ENCODE measurements at regions not wholly inside any gene's neighbourhood (a gene's known extent, or its start where the extent isn't known, plus 50 kb on each side); places are given as distances from the start of the nearest gene placed in this dataset.

DNA sequence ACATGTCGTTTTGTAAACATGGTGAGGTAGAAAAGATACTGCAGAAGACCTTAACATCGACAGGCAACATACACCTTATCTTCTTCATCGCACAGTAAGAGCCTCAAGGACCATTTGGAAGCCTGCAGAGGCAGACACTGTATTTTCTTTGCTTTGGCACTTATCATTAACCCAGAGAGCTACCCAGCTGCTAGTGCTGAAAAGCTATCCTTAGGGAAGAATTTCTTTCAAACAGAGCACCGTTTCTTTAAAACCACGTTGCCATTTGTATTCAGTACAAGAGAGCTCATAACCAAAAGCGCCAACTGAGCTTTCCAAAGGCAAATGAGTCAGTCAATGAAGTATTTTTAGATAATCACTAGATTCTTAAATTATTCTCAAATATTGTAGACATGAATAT is 306.6 kb downstream of the EPM2A start:
- Mint-ChIP-seq H3K27ac (no peak overlapping the region), H3K9me3 (peaks cover 4% of the 10 kb centered on the region), H3K36me3 (ENCODE audit: low read depth) (no peaks in the 10 kb centered on the region), H3K27me3 (ENCODE audit: insufficient read depth) (no peaks in the 10 kb centered on the region), H3K4me3 (no peak overlapping the region), H3K4me1 (ENCODE audit: low read depth) (no peaks in the 10 kb centered on the region)
- intact Hi-C loops (cut with micrococcal nuclease) = no loop called here
- DNase-seq (ENCODE audit: low spot score) = no peak

GRCh38 chr6:145442110-145442509 is 293.2 kb downstream of the EPM2A start:
- peaks cover 33% of the 10 kb centered on the region for H3K9me3 Mint-ChIP-seq
- H3K4me3 Mint-ChIP-seq = no peak overlapping the region
- no peaks in the 10 kb centered on the region for H3K36me3 Mint-ChIP-seq (ENCODE audit: low read depth)
- H3K27ac Mint-ChIP-seq = no peak overlapping the region
- no peak for DNase-seq (ENCODE audit: low spot score)
- H3K4me1 Mint-ChIP-seq (ENCODE audit: low read depth) = no peaks in the 10 kb centered on the region
- no peaks in the 10 kb centered on the region for H3K27me3 Mint-ChIP-seq (ENCODE audit: insufficient read depth)
- intact Hi-C loops (cut with micrococcal nuclease) = no loop called here

GRCh38 chr6:145445674-145446073 is 289.6 kb downstream of the EPM2A start:
- no peaks in the 10 kb centered on the region for H3K36me3 Mint-ChIP-seq (ENCODE audit: low read depth)
- no peak overlapping the region for H3K4me3 Mint-ChIP-seq
- H3K9me3 Mint-ChIP-seq = peaks cover 33% of the 10 kb centered on the region
- intact Hi-C loops (cut with micrococcal nuclease) = no loop called here
- H3K4me1 Mint-ChIP-seq (ENCODE audit: low read depth) = no peaks in the 10 kb centered on the region
- no peak overlapping the region for H3K27ac Mint-ChIP-seq
- DNase-seq (ENCODE audit: low spot score) = no peak
- H3K27me3 Mint-ChIP-seq (ENCODE audit: insufficient read depth) = no peaks in the 10 kb centered on the region

DNA sequence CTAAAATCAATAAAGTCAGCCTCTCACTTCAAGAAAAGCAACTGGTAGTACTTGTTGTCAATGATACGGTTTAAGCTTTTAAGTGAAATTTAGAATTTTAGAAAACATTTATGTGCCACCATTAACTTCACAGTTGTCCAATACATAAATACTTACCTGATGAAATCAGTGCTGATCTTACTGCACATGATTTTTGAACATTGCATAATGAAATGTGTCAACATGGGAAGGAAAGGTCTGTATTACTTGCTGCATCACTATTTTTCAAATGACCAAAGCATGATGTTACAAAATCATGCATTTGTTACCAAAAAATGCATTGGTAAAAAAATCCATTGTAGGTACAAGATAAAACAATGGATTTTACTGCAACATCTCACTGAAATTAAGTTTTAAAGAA is 284.3 kb downstream of the EPM2A start:
- Mint-ChIP-seq H3K27me3 (ENCODE audit: insufficient read depth) (no peaks in the 10 kb centered on the region), H3K36me3 (ENCODE audit: low read depth) (no peaks in the 10 kb centered on the region), H3K4me3 (no peak overlapping the region), H3K4me1 (ENCODE audit: low read depth) (no peaks in the 10 kb centered on the region), H3K9me3 (peaks cover 9% of the 10 kb centered on the region), H3K27ac (no peak overlapping the region)
- intact Hi-C loops (cut with micrococcal nuclease) = no loop called here
- no peak for DNase-seq (ENCODE audit: low spot score)

GRCh38 chr6:145453376-145453775 is 281.9 kb downstream of the EPM2A start:
- intact Hi-C loops (cut with micrococcal nuclease) = no loop called here
- H3K4me3 Mint-ChIP-seq = no peak overlapping the region
- no peaks in the 10 kb centered on the region for H3K4me1 Mint-ChIP-seq (ENCODE audit: low read depth)
- no peak for DNase-seq (ENCODE audit: low spot score)
- H3K9me3 Mint-ChIP-seq = no peaks in the 10 kb centered on the region
- no peaks in the 10 kb centered on the region for H3K36me3 Mint-ChIP-seq (ENCODE audit: low read depth)
- H3K27ac Mint-ChIP-seq = no peak overlapping the region
- no peaks in the 10 kb centered on the region for H3K27me3 Mint-ChIP-seq (ENCODE audit: insufficient read depth)

DNA sequence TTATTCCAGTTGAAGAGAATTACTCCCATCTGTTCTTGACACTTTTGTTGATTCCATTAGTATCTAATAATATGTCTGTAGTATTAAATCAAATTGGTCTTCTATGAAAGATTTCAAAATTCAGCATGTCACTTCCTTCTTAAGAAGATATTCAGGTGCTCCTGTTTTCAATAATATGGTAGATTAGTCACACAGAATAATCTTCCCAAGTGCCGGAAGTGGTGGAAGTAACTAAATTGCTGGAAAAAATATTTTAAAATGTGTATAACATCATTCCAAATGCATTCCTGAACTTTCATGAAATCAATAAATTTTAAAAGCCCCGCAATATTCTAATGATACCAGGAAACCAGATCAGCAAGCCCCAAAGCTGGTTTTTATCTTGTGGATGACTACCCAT is 281.3 kb downstream of the EPM2A start:
- Mint-ChIP-seq H3K9me3 (no peaks in the 10 kb centered on the region), H3K27me3 (ENCODE audit: insufficient read depth) (no peaks in the 10 kb centered on the region), H3K36me3 (ENCODE audit: low read depth) (no peaks in the 10 kb centered on the region), H3K4me1 (ENCODE audit: low read depth) (no peaks in the 10 kb centered on the region), H3K27ac (no peak overlapping the region), H3K4me3 (no peak overlapping the region)
- no peak for DNase-seq (ENCODE audit: low spot score)
- intact Hi-C loops (cut with micrococcal nuclease) = no loop called here

GRCh38 chr6:145457556-145457955 is 277.8 kb downstream of the EPM2A start:
- Mint-ChIP-seq H3K4me1 (ENCODE audit: low read depth) (no peaks in the 10 kb centered on the region), H3K9me3 (no peaks in the 10 kb centered on the region), H3K27ac (no peak overlapping the region), H3K36me3 (ENCODE audit: low read depth) (no peaks in the 10 kb centered on the region), H3K4me3 (no peak overlapping the region), H3K27me3 (ENCODE audit: insufficient read depth) (no peaks in the 10 kb centered on the region)
- intact Hi-C loops (cut with micrococcal nuclease) = no loop called here
- DNase-seq (ENCODE audit: low spot score) = no peak

DNA sequence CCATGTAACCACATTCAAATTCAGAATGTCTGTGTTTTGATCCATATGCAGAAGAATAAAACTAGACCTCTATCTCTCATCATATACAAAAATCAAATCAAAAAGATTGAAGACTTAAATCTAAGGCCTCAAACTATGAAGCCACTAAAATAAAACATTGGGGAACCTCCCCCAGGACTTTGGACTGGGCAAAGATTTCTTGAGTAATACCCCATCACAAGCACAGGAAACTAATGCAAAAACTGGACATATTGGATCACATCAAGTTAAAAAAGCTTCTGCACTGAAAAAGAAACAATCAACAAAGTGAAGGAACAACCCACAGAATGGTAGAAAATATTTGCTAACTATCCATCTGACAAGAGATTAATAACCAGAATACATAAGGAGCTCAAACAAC is 266.8 kb downstream of the EPM2A start:
- Mint-ChIP-seq H3K27me3 (ENCODE audit: insufficient read depth) (no peaks in the 10 kb centered on the region), H3K4me3 (no peak overlapping the region), H3K36me3 (ENCODE audit: low read depth) (no peaks in the 10 kb centered on the region), H3K27ac (no peak overlapping the region), H3K9me3 (peaks cover 10% of the 10 kb centered on the region), H3K4me1 (ENCODE audit: low read depth) (no peaks in the 10 kb centered on the region)
- DNase-seq (ENCODE audit: low spot score) = no peak
- intact Hi-C loops (cut with micrococcal nuclease) = no loop called here

DNA sequence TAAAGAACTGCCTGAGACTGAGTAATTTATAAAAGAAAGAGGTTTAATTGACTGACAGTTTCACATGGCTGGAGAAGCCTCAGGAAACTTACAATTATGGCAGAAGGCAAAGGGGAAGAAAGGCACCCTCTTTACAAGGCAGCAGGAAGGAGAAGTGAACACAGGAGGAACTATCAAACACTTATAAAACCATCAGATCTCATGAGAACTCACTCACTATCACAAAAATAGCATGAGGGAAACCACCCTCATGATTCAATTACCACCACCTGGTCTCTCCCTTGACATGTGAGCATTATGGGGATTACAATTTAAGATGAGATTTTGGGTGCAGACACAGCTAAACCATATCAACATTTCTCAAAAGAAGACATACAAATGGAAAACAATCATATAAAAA is 266.3 kb downstream of the EPM2A start:
- Mint-ChIP-seq H3K9me3 (peaks cover 13% of the 10 kb centered on the region), H3K4me1 (ENCODE audit: low read depth) (no peaks in the 10 kb centered on the region), H3K27me3 (ENCODE audit: insufficient read depth) (no peaks in the 10 kb centered on the region), H3K4me3 (no peak overlapping the region), H3K27ac (no peak overlapping the region), H3K36me3 (ENCODE audit: low read depth) (no peaks in the 10 kb centered on the region)
- DNase-seq (ENCODE audit: low spot score) = no peak
- intact Hi-C loops (cut with micrococcal nuclease) = no loop called here

GRCh38 chr6:145475794-145476396 is 259.4 kb downstream of the EPM2A start:
- no peaks in the 10 kb centered on the region for H3K36me3 Mint-ChIP-seq (ENCODE audit: low read depth)
- H3K27ac Mint-ChIP-seq = no peak overlapping the region

DNA sequence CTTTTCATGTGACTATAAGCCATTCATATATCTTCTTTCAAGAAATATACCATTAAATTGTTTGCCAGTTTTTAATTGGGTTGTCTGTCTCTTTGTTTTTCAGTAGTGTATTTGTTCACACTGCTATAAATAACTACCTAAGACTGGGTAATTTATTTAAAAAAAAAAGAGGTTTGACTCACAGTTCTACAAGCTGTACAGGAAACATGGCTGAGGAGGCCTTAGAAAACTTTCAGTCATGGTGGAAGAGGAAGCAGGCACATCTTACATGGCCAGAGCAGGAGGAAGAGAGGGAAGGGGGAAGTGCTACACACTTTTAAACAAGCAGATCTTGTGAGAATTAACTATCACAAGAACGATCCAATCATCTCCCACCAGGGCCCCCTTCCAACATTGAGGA is 255.3 kb downstream of the EPM2A start:
- no peak overlapping the region for H3K27ac Mint-ChIP-seq
- no peaks in the 10 kb centered on the region for H3K4me1 Mint-ChIP-seq (ENCODE audit: low read depth)
- no peaks in the 10 kb centered on the region for H3K36me3 Mint-ChIP-seq (ENCODE audit: low read depth)
- peaks cover 1% of the 10 kb centered on the region for H3K27me3 Mint-ChIP-seq (ENCODE audit: insufficient read depth)
- DNase-seq (ENCODE audit: low spot score) = no peak
- no peak overlapping the region for H3K4me3 Mint-ChIP-seq
- intact Hi-C loops (cut with micrococcal nuclease) = no loop called here
- peaks cover 6% of the 10 kb centered on the region for H3K9me3 Mint-ChIP-seq

More at GRCh38 chr6:145475794-145476396, 259.4 kb downstream of the EPM2A start:
- Mint-ChIP-seq H3K27me3 (ENCODE audit: insufficient read depth) (peaks cover 1% of the 10 kb centered on the region), H3K4me1 (ENCODE audit: low read depth) (no peaks in the 10 kb centered on the region), H3K4me3 (no peak overlapping the region), H3K9me3 (peaks cover 20% of the 10 kb centered on the region)
- intact Hi-C loops (cut with micrococcal nuclease) = no loop called here
- no peak for DNase-seq (ENCODE audit: low spot score)

GRCh38 chr6:145483191-145483996 is 251.9 kb downstream of the EPM2A start:
- intact Hi-C loops (cut with micrococcal nuclease) = no loop called here
- no peak for DNase-seq (ENCODE audit: low spot score)
- H3K27me3 Mint-ChIP-seq (ENCODE audit: insufficient read depth) = peaks cover 1% of the 10 kb centered on the region
- no peaks in the 10 kb centered on the region for H3K4me1 Mint-ChIP-seq (ENCODE audit: low read depth)
- no peaks in the 10 kb centered on the region for H3K36me3 Mint-ChIP-seq (ENCODE audit: low read depth)
- no peaks in the 10 kb centered on the region for H3K9me3 Mint-ChIP-seq
- H3K27ac Mint-ChIP-seq = no peak overlapping the region
- H3K4me3 Mint-ChIP-seq = no peak overlapping the region

- Mint-ChIP-seq H3K4me1 (ENCODE audit: low read depth) (no peaks in the 10 kb centered on the region), H3K27me3 (ENCODE audit: insufficient read depth) (no peaks in the 10 kb centered on the region), H3K27ac (no peak overlapping the region), H3K4me3 (no peak overlapping the region), H3K36me3 (ENCODE audit: low read depth) (no peaks in the 10 kb centered on the region), H3K9me3 (no peaks in the 10 kb centered on the region)
- DNase-seq (ENCODE audit: low spot score) = no peak
- intact Hi-C loops (cut with micrococcal nuclease) = no loop called here
Measured at GRCh38 chr6:145485288-145485687, 250.0 kb downstream of the EPM2A start.

Measured in activated T-helper 1 cell treated with anti-CD3 and anti-CD28 coated beads, Interleukin-12 subunit alpha, Interleukin-12 subunit beta, Interleukin-2, Interleukin-4 antibody, amounts not matched to agents 30 ng/mL and 10 ng/mL and 1 ng/mL, durations not matched to agents 14 hours and 24 hours and 36 hours (primary cell).